ENCODE measurements at regions not wholly inside any gene's neighbourhood (a gene's known extent, or its start where the extent isn't known, plus 50 kb on each side); places are given as distances from the start of the nearest gene placed in this dataset.

DNA sequence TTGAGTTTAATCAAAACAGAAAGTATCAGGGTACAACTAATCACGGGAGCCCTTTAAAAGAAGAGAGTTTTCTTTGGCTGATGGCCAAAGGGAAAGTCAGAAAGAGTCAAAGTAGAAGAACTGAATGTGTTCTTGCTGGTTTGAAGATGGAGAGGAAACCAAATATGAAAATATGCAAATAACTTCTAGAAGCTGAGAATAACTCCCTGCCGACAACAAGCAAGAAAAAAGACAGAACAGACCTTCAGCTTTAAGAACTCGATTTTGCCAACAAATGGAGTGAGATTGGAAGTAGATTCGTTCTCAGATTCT, 903.8 kb downstream of the STIM2 start:
- TF ChIP-seq POLR2AphosphoS5 (IDR thresholded peaks at IDR 0.05), result no peak
- TF ChIP-seq, protein P1, sequence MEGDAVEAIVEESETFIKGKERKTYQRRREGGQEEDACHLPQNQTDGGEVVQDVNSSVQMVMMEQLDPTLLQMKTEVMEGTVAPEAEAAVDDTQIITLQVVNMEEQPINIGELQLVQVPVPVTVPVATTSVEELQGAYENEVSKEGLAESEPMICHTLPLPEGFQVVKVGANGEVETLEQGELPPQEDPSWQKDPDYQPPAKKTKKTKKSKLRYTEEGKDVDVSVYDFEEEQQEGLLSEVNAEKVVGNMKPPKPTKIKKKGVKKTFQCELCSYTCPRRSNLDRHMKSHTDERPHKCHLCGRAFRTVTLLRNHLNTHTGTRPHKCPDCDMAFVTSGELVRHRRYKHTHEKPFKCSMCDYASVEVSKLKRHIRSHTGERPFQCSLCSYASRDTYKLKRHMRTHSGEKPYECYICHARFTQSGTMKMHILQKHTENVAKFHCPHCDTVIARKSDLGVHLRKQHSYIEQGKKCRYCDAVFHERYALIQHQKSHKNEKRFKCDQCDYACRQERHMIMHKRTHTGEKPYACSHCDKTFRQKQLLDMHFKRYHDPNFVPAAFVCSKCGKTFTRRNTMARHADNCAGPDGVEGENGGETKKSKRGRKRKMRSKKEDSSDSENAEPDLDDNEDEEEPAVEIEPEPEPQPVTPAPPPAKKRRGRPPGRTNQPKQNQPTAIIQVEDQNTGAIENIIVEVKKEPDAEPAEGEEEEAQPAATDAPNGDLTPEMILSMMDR (IDR thresholded peaks at IDR 0.05), result no peak
- TF ChIP-seq POLR2A (IDR thresholded peaks at IDR 0.05), result no peak
- TF ChIP-seq EP300 (IDR thresholded peaks at IDR 0.05), result no peak
- Histone ChIP-seq H3K27ac (no peak overlapping the region), H3K9me3 (no peaks in the 10 kb centered on the region), H3K36me3 (no peaks in the 10 kb centered on the region), H3K4me3 (no peak overlapping the region), H3K4me1 (no peaks in the 10 kb centered on the region), H3K27me3 (no peaks in the 10 kb centered on the region)
- no peak for ATAC-seq (ENCODE audit: low FRiP score in 2 of 2)
- 29 to 39% methylated on average over 4 of the region's 4 CpGs for WGBS, 2 donors
- no peak for DNase-seq

DNA sequence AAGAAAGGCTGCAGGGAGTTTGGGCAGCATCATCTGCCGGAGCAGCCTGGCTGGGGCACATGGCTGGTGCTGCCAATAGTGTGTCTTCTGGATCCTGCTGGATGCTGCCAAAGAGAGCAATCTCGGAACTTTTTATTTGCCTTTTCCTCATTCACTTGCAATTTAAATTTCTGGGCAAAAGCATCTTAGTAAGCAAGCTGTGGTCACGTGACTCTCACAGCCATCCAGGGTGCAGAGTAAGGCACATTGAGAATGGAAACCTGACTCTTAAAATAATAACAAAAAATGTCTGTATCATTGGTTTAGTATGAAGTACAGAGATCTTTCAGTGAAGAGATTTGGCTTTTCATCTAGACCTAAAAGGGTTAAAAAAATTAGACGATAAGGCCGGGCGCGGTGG, 910.3 kb downstream of the STIM2 start:
- Histone ChIP-seq H3K9me3 (no peaks in the 10 kb centered on the region), H3K4me3 (no peak overlapping the region), H3K27me3 (no peaks in the 10 kb centered on the region), H3K4me1 (no peaks in the 10 kb centered on the region), H3K36me3 (no peaks in the 10 kb centered on the region), H3K27ac (no peak overlapping the region)
- no peak for TF ChIP-seq POLR2AphosphoS5 (IDR thresholded peaks at IDR 0.05)
- DNase-seq (no peak), ATAC-seq (ENCODE audit: low FRiP score in 2 of 2) (no peak)
- WGBS, 2 donors, result 86 to 89% methylated on average over 7 of the region's 7 CpGs

DNA sequence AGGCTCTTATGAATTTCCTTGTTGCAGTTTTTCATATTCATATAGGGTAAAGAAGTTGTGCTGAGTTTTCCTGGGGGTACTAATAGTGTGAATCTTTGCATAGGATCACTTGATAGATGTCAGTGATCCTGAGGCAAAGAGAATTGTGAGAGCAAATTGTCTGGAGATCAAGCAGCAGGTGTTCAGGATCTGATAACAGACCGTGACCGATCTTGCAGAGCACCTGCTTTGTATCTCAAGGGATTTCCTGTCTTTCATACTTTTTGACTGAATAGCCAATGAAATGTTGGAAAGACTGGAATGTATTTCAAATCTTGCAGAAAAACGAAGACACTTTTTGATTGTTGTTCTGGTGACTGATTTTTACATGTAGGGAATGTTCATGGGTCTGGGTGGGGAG, 914.5 kb downstream of the STIM2 start:
- no peaks in the 10 kb centered on the region for H3K27me3 ChIP-seq
- H3K9me3 ChIP-seq, result no peaks in the 10 kb centered on the region
- 49 to 53% methylated on average over 3 of the region's 3 CpGs for WGBS, 2 donors
- ATAC-seq (ENCODE audit: low FRiP score in 2 of 2) (no peak), DNase-seq (no peak)
- H3K36me3 ChIP-seq, result no peaks in the 10 kb centered on the region
- H3K27ac ChIP-seq, result no peak overlapping the region
- no peak overlapping the region for H3K4me3 ChIP-seq
- TF ChIP-seq, protein P1 (IDR thresholded peaks at IDR 0.05), result no peak
- TF ChIP-seq POLR2A (IDR thresholded peaks at IDR 0.05) (no peak), POLR2AphosphoS5 (IDR thresholded peaks at IDR 0.05) (no peak), EP300 (IDR thresholded peaks at IDR 0.05) (no peak)
- H3K4me1 ChIP-seq, result no peaks in the 10 kb centered on the region

DNA sequence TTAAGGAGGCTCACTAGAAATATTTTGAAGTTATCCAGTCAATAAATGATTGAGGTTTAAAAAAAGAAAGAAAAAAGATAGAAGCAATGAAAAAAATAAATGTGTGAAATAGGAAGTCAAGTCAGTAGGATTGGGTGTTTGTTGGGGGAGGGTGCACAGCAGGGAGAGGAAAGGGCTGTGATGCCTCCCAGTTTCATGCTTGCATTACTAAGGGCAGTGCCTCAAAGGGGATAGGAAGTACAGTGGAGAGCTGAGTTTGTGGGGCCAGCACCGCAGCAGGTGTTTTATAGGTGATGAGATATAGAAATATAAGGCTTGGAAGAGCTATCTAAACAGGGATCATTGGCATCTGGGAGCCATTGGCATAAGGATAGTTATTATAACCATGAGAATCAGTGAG, 919.2 kb downstream of the STIM2 start:
- no peak for DNase-seq
- Histone ChIP-seq H3K27ac (no peak overlapping the region), H3K9me3 (no peaks in the 10 kb centered on the region), H3K36me3 (no peaks in the 10 kb centered on the region), H3K27me3 (no peaks in the 10 kb centered on the region), H3K4me1 (no peaks in the 10 kb centered on the region), H3K4me3 (no peak overlapping the region)
- 87 to 95% methylated on average over 1 of the region's 1 CpG for WGBS, 2 donors
- no peak for ATAC-seq (ENCODE audit: low FRiP score in 2 of 2)
- TF ChIP-seq POLR2AphosphoS5 (IDR thresholded peaks at IDR 0.05) (no peak), EP300 (IDR thresholded peaks at IDR 0.05) (no peak), POLR2A (IDR thresholded peaks at IDR 0.05) (no peak)
- TF ChIP-seq, protein P1 (IDR thresholded peaks at IDR 0.05), result no peak

DNA sequence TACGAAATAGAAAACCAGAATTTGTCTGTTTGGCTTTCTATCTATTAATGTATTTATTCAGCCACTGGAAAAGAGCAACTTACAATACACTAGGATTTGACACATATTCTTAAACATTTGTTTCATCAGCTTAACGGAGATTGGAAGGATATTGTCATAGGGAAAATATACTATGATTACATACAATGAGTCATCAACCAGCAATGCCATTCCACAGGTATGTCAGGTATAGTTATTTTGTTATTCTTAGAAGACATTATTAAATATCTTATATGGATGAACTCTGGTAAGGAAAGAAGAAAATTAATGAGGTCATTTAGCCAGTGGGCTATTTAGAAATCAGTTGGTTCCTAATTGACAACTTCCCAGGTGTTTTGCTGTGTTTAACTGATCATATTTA, 926.6 kb downstream of the STIM2 start:
- TF ChIP-seq POLR2A (IDR thresholded peaks at IDR 0.05) (no peak), POLR2AphosphoS5 (IDR thresholded peaks at IDR 0.05) (no peak), EP300 (IDR thresholded peaks at IDR 0.05) (no peak)
- TF ChIP-seq, protein P1 (IDR thresholded peaks at IDR 0.05), result no peak
- Histone ChIP-seq H3K36me3 (no peaks in the 10 kb centered on the region), H3K27ac (no peak overlapping the region), H3K27me3 (no peaks in the 10 kb centered on the region), H3K9me3 (no peaks in the 10 kb centered on the region), H3K4me1 (no peaks in the 10 kb centered on the region), H3K4me3 (no peak overlapping the region)
- 80 to 84% methylated on average over 2 of the region's 2 CpGs for WGBS, 2 donors
- ATAC-seq (ENCODE audit: low FRiP score in 2 of 2) (no peak), DNase-seq (no peak)
